ENCODE measurements at regions not wholly inside any gene's neighbourhood (a gene's known extent, or its start where the extent isn't known, plus 50 kb on each side); places are given as distances from the start of the nearest gene placed in this dataset.

GRCh38 chr5:163855754-163856153 is 350.3 kb downstream of the MAT2B start:
- TF ChIP-seq CTCF (IDR thresholded peaks at IDR 0.05; ENCODE audit: low read depth, low read length, missing input control) (no peak), RXRA (IDR thresholded peaks at IDR 0.05) (no peak), HNF4A (conservative IDR thresholded peaks at IDR 0.05) (no peak), MAX (IDR thresholded peaks at IDR 0.05) (no peak)

Measured in liver (tissue), 3 donors.